8988T (cell line): ENCODE measurements at regions not wholly inside any gene's neighbourhood (a gene's known extent, or its start where the extent isn't known, plus 50 kb on each side); places are given as distances from the start of the nearest gene placed in this dataset.
"Not testable (repeated sequence)": the region's sequence is repeated elsewhere in the genome, so short reads cannot be mapped to it uniquely, and the experiment has no call there.

Experiments
- DNase-seq: peaks from one replicate; pipeline ENCODE4 v3.0.0; 2011

- no peak for DNase-seq
Measured at GRCh38 chr17:33862772-33863602, 392.1 kb upstream of the CCL2 start.

- no peak for DNase-seq
Measured at GRCh38 chr17:33864758-33865229, 390.3 kb upstream of the CCL2 start.

- DNase-seq: no peak
Measured at GRCh38 chr17:33868899-33869298, 386.2 kb upstream of the CCL2 start.

GRCh38 chr17:33870936-33871335 is 384.1 kb upstream of the CCL2 start:
- DNase-seq: no peak

- no peak for DNase-seq
Measured at GRCh38 chr17:33871720-33872540, 383.2 kb upstream of the CCL2 start.

GRCh38 chr17:33873201-33873617 is 381.9 kb upstream of the CCL2 start:
- DNase-seq: no peak

- DNase-seq: no peak
Measured at GRCh38 chr17:33874617-33875060, 380.4 kb upstream of the CCL2 start.

GRCh38 chr17:33875973-33876372 is 379.1 kb upstream of the CCL2 start:
- no peak for DNase-seq

- not testable (repeated sequence) for DNase-seq
Measured at GRCh38 chr17:33882273-33882672, 372.8 kb upstream of the CCL2 start.

- DNase-seq: not testable (repeated sequence)
Measured at GRCh38 chr17:33882677-33883076, 372.4 kb upstream of the CCL2 start.

- no peak for DNase-seq
Measured at GRCh38 chr17:33888455-33888854, 366.6 kb upstream of the CCL2 start.

GRCh38 chr17:33889040-33889439 is 366.0 kb upstream of the CCL2 start:
- DNase-seq: no peak

GRCh38 chr17:33889766-33890165 is 365.3 kb upstream of the CCL2 start:
- no peak for DNase-seq

GRCh38 chr17:33892717-33893591 is 362.1 kb upstream of the CCL2 start:
- no peak for DNase-seq

- no peak for DNase-seq
Measured at GRCh38 chr17:33895491-33895890, 359.6 kb upstream of the CCL2 start.

- no peak for DNase-seq
Measured at GRCh38 chr17:33896263-33896662, 358.8 kb upstream of the CCL2 start.

- DNase-seq: no peak
Measured at GRCh38 chr17:33901085-33901484, 354.0 kb upstream of the CCL2 start.

- DNase-seq: no peak
Measured at GRCh38 chr17:33902901-33903449, 352.1 kb upstream of the CCL2 start.

- no peak for DNase-seq
Measured at GRCh38 chr17:33904476-33904875, 350.6 kb upstream of the CCL2 start.

- no peak for DNase-seq
Measured at GRCh38 chr17:33905338-33905800, 349.7 kb upstream of the CCL2 start.

GRCh38 chr17:33908363-33909064 is 346.6 kb upstream of the CCL2 start:
- DNase-seq: no peak
